NCI-H446 (cell line): ENCODE measurements at regions not wholly inside any gene's neighbourhood (a gene's known extent, or its start where the extent isn't known, plus 50 kb on each side); places are given as distances from the start of the nearest gene placed in this dataset.

ENCODE experiments used
- DNase-seq, 2 experiments: peaks; one replicate each; lab custom pipeline; 2025; lab: John Stamatoyannopoulos, UW

- DNase-seq, result no peak
Observed at GRCh38 chr13:73516731-73517130, 457.9 kb downstream of the KLF5 start.

- no peak for DNase-seq
Observed at GRCh38 chr13:73514208-73514607, 455.4 kb downstream of the KLF5 start.

- no peak for DNase-seq
Observed at GRCh38 chr13:73513751-73514150, 454.9 kb downstream of the KLF5 start.

DNA sequence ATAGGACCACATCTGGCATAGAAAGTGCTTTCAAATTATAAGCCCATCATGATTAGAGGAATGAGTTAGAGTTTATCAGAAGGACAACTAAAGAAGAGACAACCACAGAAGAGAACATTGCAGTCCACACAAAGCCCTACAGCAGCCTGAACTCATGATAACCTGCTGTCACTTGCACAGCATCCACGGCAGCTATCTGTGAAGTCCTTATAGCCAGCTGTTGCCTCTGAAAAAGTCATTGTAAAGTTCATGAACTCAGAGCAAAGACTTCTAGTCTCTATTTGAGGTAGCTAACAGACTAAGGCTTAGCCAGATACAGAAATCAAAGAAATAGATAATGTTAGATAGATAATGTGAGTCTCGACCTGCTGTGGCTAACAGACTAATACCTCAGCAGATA is 450.0 kb downstream of the KLF5 start:
- no peak for DNase-seq

GRCh38 chr13:73505376-73505890 is 446.6 kb downstream of the KLF5 start:
- no peak for DNase-seq

DNA sequence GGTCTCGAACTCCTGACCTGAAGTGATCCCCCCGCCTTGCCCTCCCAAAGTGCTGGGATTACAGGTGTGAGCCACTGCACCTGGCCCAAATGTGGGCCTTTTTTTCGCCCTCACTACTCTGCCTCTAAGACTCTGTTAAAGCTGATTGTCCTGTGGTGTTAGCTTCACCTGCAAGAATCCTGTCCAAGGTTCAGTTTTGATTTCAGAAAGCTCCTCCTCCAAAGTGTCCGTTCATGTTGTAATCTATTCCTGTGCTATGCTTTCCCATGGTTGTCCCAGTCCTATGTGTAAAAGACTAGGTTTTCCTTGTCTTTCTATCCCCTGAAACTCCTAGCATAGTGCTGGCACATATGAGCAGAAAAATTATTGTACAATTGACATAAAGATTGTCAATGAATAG is 440.9 kb downstream of the KLF5 start:
- no peak for DNase-seq

- DNase-seq, result no peak
Observed at GRCh38 chr13:73497430-73497829, 438.6 kb downstream of the KLF5 start.

DNA sequence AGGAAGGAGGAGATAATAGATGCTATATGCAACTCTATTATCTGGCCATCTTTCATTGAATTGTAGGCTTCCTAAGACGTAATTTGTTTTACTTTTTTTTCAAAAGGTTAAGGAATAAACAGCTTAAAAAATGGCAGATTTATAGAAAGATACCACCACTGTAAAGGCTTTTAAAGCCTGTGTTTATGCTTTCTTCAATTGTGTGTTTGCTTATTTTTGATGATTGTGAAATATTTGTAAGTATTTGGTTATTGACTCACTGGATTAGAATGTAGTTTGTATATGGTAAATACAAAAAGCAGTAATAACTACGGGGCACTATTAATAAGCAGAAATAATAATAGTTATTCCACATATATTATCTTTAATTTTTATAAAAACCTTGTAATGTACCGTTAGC is 437.9 kb downstream of the KLF5 start:
- no peak for DNase-seq

DNA sequence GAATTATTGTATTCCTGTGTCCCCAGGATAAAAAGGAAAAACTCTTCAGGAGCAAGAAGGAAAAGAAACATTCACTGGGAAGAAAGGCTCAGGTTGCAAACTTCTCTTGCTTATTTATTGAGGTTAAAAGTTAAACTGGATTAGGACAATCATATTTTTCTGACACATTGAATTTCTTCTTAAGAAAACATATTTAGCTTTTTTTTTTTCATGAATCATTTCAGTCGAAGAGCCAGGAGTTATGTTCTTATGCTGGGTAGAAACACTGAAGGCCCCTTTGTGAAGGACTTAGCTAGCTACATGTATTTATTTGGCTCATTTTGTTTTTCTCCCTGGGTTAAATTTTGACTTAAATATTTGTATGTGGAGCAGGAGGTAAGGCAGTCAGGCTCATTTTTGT is 434.0 kb downstream of the KLF5 start:
- no peak for DNase-seq

GRCh38 chr13:73482556-73482955 is 423.8 kb downstream of the KLF5 start:
- DNase-seq, result no peak

DNA sequence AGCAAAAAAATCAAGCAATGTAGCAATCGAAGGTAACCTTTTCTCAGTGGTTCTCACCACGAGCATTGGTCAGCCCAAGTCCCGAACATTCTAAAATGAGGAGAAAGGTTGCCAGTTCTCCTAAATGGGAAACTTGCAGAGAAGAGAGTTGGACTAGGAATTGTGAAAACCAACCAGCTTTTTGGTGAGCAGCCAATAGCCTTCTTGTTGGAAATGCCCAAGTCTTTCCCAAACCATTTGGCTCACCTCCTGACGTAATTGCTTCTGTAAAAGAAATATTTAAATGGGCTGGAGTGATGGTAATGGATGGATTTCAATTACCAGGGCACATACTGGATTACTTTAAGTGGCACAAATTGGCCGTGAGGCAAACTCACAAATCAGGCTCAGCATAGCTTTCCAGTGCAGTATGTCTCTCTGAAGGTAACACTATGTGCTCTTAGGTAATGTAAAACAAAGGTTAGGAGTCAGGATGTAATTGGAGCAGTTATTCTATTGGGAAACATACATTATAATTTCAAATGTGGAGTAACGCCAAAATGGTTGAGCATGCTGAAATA is 423.2 kb downstream of the KLF5 start:
- no peak for DNase-seq

DNA sequence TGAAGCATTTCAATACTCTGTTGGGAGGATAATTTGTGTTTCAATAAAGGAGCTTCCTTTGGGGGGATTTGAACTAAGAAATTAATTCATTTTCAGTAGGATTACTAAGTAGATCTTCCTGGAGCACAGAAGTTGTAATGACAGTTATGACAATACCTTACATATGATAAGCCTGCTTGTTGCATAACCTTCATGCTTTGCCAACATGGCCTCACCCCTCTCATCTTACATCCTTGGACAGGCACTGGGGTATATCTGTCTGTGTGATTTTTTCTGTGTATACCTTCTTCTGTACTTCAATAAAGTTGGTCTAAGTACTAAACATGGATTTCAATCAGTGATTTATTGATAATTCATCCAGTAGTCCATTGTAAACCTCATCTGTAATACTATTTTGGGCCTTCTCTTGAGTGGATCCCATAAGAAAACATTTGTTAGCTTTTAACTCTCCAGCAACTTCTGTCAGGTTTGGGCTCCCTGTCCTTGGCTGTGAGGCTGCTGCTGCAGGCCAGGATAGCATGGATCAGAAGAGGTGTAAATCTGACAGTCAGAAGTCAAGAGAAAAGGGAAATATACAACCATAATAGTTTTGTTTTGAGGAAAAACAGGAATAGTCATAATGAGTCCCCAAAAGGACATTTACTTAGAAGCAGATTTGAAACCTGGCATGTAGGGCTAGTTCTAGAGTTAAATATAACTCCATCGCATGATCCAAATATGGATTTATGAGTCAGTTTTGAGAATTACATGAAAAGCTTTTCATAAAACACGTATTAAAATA is 422.2 kb downstream of the KLF5 start:
- no peak for DNase-seq

- no peak for DNase-seq
Observed at GRCh38 chr13:73479856-73480255, 421.1 kb downstream of the KLF5 start.

GRCh38 chr13:73479351-73479750 is 420.5 kb downstream of the KLF5 start:
- no peak for DNase-seq

DNA sequence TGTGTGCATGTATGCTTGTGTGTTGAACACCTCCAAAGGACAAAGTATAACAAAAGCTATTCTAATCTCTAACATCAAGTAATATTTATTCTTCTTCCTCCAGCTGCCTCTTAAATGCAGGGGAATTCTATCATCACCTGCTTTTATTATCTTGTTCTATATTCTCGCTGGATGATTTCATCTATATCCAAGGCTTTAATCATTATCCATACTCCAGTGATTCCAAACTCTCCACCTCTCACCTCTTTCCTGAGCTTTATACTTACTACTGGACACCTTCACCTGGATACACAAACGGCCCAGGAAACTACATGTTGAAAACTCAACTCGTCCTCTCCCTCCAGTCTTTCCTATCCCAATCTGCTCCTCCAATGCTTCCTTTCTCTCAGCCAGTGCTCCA is 418.6 kb downstream of the KLF5 start:
- DNase-seq, result no peak

DNA sequence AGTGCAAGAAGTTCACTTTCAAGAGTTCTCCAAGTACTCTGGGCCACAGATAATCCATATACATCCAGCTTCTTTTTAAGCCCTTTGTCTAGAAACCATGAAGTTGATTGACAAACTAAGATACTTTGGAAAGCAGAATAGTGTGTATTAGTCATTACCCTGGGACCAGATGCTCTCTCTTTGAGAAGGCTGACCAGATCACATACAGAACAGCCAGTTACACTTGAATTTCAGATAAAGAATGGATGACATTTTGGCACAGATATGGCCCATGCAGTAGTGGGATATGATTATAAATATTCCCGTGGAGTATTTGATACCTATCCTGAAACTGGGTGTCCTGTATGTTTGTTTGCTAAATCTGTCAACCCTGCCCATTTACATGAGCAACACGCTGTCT is 414.2 kb downstream of the KLF5 start:
- DNase-seq, result no peak

DNA sequence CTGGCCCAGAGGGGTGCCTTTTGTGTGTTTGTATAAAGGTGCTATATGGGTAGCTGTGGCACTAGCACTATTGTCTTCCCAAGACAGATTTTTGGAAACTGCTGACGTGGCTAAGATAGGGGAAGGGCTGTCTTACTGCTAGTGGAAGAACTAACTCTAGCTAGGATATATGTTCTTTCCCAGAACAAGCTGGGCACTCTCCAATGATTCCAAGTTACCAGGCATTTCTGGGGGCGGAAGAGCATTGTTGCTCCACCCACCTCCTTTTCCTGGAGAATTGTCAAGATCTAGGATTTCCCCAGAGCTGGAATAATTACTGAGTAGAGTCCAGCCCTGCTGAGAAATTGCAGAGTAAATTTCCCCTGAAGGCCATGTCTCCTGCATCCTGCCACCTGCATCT is 408.3 kb downstream of the KLF5 start:
- DNase-seq, result no peak

GRCh38 chr13:73466561-73466960 is 407.8 kb downstream of the KLF5 start:
- no peak for DNase-seq

DNA sequence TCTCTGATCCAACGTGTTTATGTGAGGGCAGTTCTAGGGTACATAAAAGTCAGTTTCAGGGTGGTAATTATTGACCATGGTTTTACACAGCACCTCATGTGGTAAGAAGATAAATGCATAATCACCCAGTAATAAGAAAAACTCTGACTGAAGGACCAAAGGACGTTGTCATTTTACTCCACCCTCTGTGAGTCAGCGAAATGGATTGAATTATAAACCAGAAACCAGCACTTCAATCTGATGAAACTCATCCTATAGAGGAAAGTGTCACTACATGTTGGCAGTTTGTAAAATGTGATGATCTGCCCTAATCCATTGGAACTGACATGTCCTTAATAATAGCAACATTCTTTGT is 406.8 kb downstream of the KLF5 start:
- no peak for DNase-seq

DNA sequence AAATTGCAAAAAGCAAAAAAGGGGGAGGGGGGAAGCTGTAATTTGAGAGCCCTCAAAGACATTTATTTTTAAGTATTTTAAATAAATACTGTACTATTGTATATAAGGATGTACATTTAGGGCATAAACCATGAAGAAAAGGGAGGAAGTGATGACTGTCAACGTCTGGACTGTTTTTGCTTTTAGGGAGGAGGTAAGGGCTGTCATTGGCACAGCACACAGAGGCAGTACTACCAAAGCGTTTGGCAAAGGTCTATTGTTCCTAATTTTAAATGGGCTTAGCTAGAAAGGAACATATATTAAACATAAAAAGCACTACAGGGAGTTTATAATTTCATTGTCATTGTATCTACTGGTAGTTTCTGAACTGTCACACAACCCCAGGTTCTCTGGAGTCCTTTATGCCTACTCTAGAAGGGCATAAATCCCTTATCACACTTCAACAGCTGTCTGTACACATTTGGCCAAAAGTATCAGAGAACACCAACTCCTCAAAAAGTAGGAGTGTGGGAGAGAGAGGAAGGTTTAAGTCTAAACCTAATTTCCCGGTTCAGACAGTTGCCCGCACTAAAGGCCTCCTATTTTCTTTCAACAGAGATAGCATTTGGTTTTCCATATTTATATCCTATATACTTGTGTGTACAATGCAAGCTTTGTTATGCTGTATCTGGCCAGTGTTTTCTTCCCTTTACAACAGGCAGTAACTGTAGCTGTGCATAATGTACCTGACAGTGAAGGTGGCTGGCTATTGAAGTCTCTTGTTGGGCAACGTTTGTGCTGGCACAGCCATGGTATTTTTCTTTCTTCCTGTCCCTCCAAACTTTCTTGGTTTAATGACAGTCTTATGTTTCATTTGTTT is 406.2 kb downstream of the KLF5 start:
- no peak for DNase-seq

GRCh38 chr13:73462241-73462640 is 403.4 kb downstream of the KLF5 start:
- no peak for DNase-seq

GRCh38 chr13:73451221-73452029 is 392.6 kb downstream of the KLF5 start:
- no peak for DNase-seq
